ENCODE measurements at regions not wholly inside any gene's neighbourhood (a gene's known extent, or its start where the extent isn't known, plus 50 kb on each side); places are given as distances from the start of the nearest gene placed in this dataset.

- H3K27ac Mint-ChIP-seq (ENCODE audit: unreplicated experiment), result no peak overlapping the region
- no peak overlapping the region for H3K4me3 Mint-ChIP-seq (ENCODE audit: unreplicated experiment)
- TF ChIP-seq, protein P1, sequence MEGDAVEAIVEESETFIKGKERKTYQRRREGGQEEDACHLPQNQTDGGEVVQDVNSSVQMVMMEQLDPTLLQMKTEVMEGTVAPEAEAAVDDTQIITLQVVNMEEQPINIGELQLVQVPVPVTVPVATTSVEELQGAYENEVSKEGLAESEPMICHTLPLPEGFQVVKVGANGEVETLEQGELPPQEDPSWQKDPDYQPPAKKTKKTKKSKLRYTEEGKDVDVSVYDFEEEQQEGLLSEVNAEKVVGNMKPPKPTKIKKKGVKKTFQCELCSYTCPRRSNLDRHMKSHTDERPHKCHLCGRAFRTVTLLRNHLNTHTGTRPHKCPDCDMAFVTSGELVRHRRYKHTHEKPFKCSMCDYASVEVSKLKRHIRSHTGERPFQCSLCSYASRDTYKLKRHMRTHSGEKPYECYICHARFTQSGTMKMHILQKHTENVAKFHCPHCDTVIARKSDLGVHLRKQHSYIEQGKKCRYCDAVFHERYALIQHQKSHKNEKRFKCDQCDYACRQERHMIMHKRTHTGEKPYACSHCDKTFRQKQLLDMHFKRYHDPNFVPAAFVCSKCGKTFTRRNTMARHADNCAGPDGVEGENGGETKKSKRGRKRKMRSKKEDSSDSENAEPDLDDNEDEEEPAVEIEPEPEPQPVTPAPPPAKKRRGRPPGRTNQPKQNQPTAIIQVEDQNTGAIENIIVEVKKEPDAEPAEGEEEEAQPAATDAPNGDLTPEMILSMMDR (IDR thresholded peaks at IDR 0.05; ENCODE audit: insufficient read depth in 1 of 2, low read depth in 1 of 2, low read length in 1 of 2, severe bottlenecking in 1 of 2, unreplicated experiment in 1 of 2), result no peak
- Histone ChIP-seq H3K27me3 (replicated peaks; ENCODE audit: control insufficient read depth, insufficient read depth, low read length) (no peaks in the 10 kb centered on the region), H3K9me3 (no peaks in the 10 kb centered on the region), H3K4me3 (ENCODE audit: low read depth, low read length) (no peak overlapping the region), H3K36me3 (ENCODE audit: control insufficient read depth, insufficient read depth, low read length) (no peaks in the 10 kb centered on the region), H3K4me1 (no peaks in the 10 kb centered on the region)
- ChIA-PET POLR2A (no interaction called here), CTCF (no interaction called here)
- no peaks in the 10 kb centered on the region for H3K36me3 Mint-ChIP-seq (ENCODE audit: insufficient read depth, unreplicated experiment)
- intact Hi-C loops (cut with micrococcal nuclease; ENCODE audit: unreplicated experiment), result no loop called here
- no peak for DNase-seq
- H3K27me3 Mint-ChIP-seq (ENCODE audit: insufficient read depth, unreplicated experiment), result no peaks in the 10 kb centered on the region
- no TSS peak for BruUV-seq (replicated peaks)
- no peaks in the 10 kb centered on the region for H3K4me1 Mint-ChIP-seq (ENCODE audit: low read depth, unreplicated experiment)
- H3K9me3 Mint-ChIP-seq (ENCODE audit: unreplicated experiment), result no peaks in the 10 kb centered on the region
These were observed 516.2 kb upstream of the MYT1L start for GRCh38 chr2:2847209-2847676.

- CTCF ChIA-PET, result no interaction called here
- H3K9me3 Mint-ChIP-seq (ENCODE audit: unreplicated experiment), result no peaks in the 10 kb centered on the region
- H3K36me3 Mint-ChIP-seq (ENCODE audit: insufficient read depth, unreplicated experiment), result no peaks in the 10 kb centered on the region
- H3K9me3 ChIP-seq, result no peaks in the 10 kb centered on the region
- H3K4me3 ChIP-seq (ENCODE audit: low read depth, low read length), result no peak overlapping the region
- BruUV-seq (replicated peaks), result no TSS peak
- no peaks in the 10 kb centered on the region for H3K4me1 Mint-ChIP-seq (ENCODE audit: low read depth, unreplicated experiment)
- H3K27me3 Mint-ChIP-seq (ENCODE audit: insufficient read depth, unreplicated experiment), result peaks cover 4% of the 10 kb centered on the region
- intact Hi-C loops (cut with micrococcal nuclease; ENCODE audit: unreplicated experiment), result no loop called here
- TF ChIP-seq, protein P1 (IDR thresholded peaks at IDR 0.05; ENCODE audit: insufficient read depth in 1 of 2, low read depth in 1 of 2, low read length in 1 of 2, severe bottlenecking in 1 of 2, unreplicated experiment in 1 of 2), result no peak
- no peaks in the 10 kb centered on the region for H3K36me3 ChIP-seq (ENCODE audit: control insufficient read depth, insufficient read depth, low read length)
- no peak overlapping the region for H3K27ac Mint-ChIP-seq (ENCODE audit: unreplicated experiment)
- no peak for DNase-seq
- POLR2A ChIA-PET, result no interaction called here
- H3K4me1 ChIP-seq, result no peaks in the 10 kb centered on the region
- H3K27me3 ChIP-seq (replicated peaks; ENCODE audit: control insufficient read depth, insufficient read depth, low read length), result no peaks in the 10 kb centered on the region
- no peak overlapping the region for H3K4me3 Mint-ChIP-seq (ENCODE audit: unreplicated experiment)
These were observed 515.5 kb upstream of the MYT1L start for GRCh38 chr2:2846332-2847208.

GRCh38 chr2:2845806-2846315 is 514.8 kb upstream of the MYT1L start:
- TF ChIP-seq, protein P1 (IDR thresholded peaks at IDR 0.05; ENCODE audit: insufficient read depth in 1 of 2, low read depth in 1 of 2, low read length in 1 of 2, severe bottlenecking in 1 of 2, unreplicated experiment in 1 of 2), result no peak
- Histone ChIP-seq H3K27me3 (replicated peaks; ENCODE audit: control insufficient read depth, insufficient read depth, low read length) (no peaks in the 10 kb centered on the region), H3K36me3 (ENCODE audit: control insufficient read depth, insufficient read depth, low read length) (no peaks in the 10 kb centered on the region), H3K9me3 (no peaks in the 10 kb centered on the region), H3K4me1 (no peaks in the 10 kb centered on the region), H3K4me3 (ENCODE audit: low read depth, low read length) (no peak overlapping the region)
- intact Hi-C loops (cut with micrococcal nuclease; ENCODE audit: unreplicated experiment), result no loop called here
- no peak for DNase-seq
- no peaks in the 10 kb centered on the region for H3K36me3 Mint-ChIP-seq (ENCODE audit: insufficient read depth, unreplicated experiment)
- H3K9me3 Mint-ChIP-seq (ENCODE audit: unreplicated experiment), result no peaks in the 10 kb centered on the region
- H3K4me3 Mint-ChIP-seq (ENCODE audit: unreplicated experiment), result no peak overlapping the region
- CTCF ChIA-PET, result no interaction called here
- no peaks in the 10 kb centered on the region for H3K4me1 Mint-ChIP-seq (ENCODE audit: low read depth, unreplicated experiment)
- H3K27ac Mint-ChIP-seq (ENCODE audit: unreplicated experiment), result no peak overlapping the region
- no TSS peak for BruUV-seq (replicated peaks)
- POLR2A ChIA-PET, result interaction anchor here (0.6 kb wide), 1 partner anchor 584 kb away, joined by 3 read pairs; no protein-coding TSS in a partner anchor
- H3K27me3 Mint-ChIP-seq (ENCODE audit: insufficient read depth, unreplicated experiment), result peaks cover 5% of the 10 kb centered on the region

Measured in Caco-2 (cell line).